ENCODE measurements at regions not wholly inside any gene's neighbourhood (a gene's known extent, or its start where the extent isn't known, plus 50 kb on each side); places are given as distances from the start of the nearest gene placed in this dataset.

GRCh38 chr9:79046401-79046800 is 525.4 kb upstream of the TLE4 start:
- Histone ChIP-seq H3K4me3 (no peak overlapping the region), H3K4me1 (no peaks in the 10 kb centered on the region), H3K27ac (no peak overlapping the region), H3K36me3 (no peaks in the 10 kb centered on the region), H3K9me3 (no peaks in the 10 kb centered on the region), H3K27me3 (no peaks in the 10 kb centered on the region)
- no peak for TF ChIP-seq CTCF (IDR thresholded peaks at IDR 0.05)
- no peak for DNase-seq (ENCODE audit: low spot score)

- DNase-seq (ENCODE audit: low spot score), result no peak
- Histone ChIP-seq H3K9me3 (no peaks in the 10 kb centered on the region), H3K4me1 (no peaks in the 10 kb centered on the region), H3K4me3 (no peak overlapping the region), H3K27me3 (no peaks in the 10 kb centered on the region), H3K36me3 (no peaks in the 10 kb centered on the region), H3K27ac (no peak overlapping the region)
- no peak for TF ChIP-seq CTCF (IDR thresholded peaks at IDR 0.05)
Measured at GRCh38 chr9:79049371-79049770, 522.4 kb upstream of the TLE4 start.

GRCh38 chr9:79053598-79053997 is 518.2 kb upstream of the TLE4 start:
- no peak for TF ChIP-seq CTCF (IDR thresholded peaks at IDR 0.05)
- H3K9me3 ChIP-seq, result no peaks in the 10 kb centered on the region
- no peak for DNase-seq (ENCODE audit: low spot score)

GRCh38 chr9:79054500-79054899 is 517.3 kb upstream of the TLE4 start:
- no peak for DNase-seq (ENCODE audit: low spot score)
- Histone ChIP-seq H3K4me1 (no peaks in the 10 kb centered on the region), H3K36me3 (no peaks in the 10 kb centered on the region), H3K4me3 (no peak overlapping the region), H3K27ac (no peak overlapping the region), H3K9me3 (no peaks in the 10 kb centered on the region), H3K27me3 (no peaks in the 10 kb centered on the region)
- TF ChIP-seq CTCF (IDR thresholded peaks at IDR 0.05), result no peak

More at GRCh38 chr9:79053598-79053997, 518.2 kb upstream of the TLE4 start:
- Histone ChIP-seq H3K36me3 (no peaks in the 10 kb centered on the region), H3K4me1 (no peaks in the 10 kb centered on the region), H3K4me3 (no peak overlapping the region), H3K27me3 (no peaks in the 10 kb centered on the region), H3K27ac (no peak overlapping the region)

GRCh38 chr9:79056041-79056440 is 515.7 kb upstream of the TLE4 start:
- Histone ChIP-seq H3K9me3 (no peaks in the 10 kb centered on the region), H3K36me3 (no peaks in the 10 kb centered on the region), H3K4me1 (no peaks in the 10 kb centered on the region), H3K4me3 (no peak overlapping the region), H3K27me3 (no peaks in the 10 kb centered on the region), H3K27ac (no peak overlapping the region)
- no peak for TF ChIP-seq CTCF (IDR thresholded peaks at IDR 0.05)
- DNase-seq (ENCODE audit: low spot score), result no peak

- no peaks in the 10 kb centered on the region for H3K9me3 ChIP-seq
- no peak for TF ChIP-seq CTCF (IDR thresholded peaks at IDR 0.05)
Measured at GRCh38 chr9:79057576-79057975, 514.2 kb upstream of the TLE4 start.

More at GRCh38 chr9:79057576-79057975, 514.2 kb upstream of the TLE4 start:
- Histone ChIP-seq H3K27ac (no peak overlapping the region), H3K27me3 (no peaks in the 10 kb centered on the region), H3K4me1 (no peaks in the 10 kb centered on the region), H3K36me3 (no peaks in the 10 kb centered on the region), H3K4me3 (no peak overlapping the region)
- no peak for DNase-seq (ENCODE audit: low spot score)
